ENCODE measurements at regions not wholly inside any gene's neighbourhood (a gene's known extent, or its start where the extent isn't known, plus 50 kb on each side); places are given as distances from the start of the nearest gene placed in this dataset.
"Not testable (repeated sequence)": the region's sequence is repeated elsewhere in the genome, so short reads cannot be mapped to it uniquely, and the experiment has no call there.

DNA sequence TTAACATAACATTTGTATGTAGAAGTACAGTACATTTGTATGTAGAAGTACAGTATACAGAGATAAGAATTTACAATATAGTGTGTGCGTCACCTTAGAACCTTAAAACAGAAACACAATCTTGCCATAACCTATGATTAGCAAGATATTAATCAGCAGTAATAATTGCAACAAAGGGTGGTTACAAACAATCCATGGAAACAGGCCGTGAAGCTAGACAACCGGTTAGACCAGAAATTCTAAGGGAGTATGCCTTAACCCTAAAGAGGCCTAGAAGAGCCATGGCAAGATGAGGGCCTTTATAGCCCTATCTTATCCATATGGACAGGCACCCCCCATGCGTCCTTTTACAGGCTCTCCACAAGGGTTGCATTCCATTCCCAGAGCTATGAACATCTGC lies 605.9 kb downstream of the KCNT2 start:
- not testable (repeated sequence) for DNase-seq (ENCODE audit: low spot score)

DNA sequence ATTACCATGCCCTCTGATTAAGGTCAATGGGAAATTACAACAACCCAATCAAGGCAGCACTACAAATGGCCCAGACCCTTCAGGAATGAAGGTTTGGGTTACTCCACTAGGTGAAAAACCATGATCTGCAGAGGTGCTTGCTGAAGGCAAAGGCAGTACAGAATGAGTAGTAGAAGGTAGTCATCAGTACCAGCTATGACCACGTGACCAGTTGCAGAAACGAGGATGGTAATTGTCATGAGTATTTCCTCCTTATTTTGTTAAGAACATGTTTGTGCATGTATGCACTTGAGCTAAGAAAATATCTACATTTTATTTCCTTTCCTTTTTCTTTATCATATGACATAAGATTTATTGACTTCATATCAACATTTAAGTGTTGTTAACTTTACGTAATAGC lies 607.1 kb downstream of the KCNT2 start:
- DNase-seq (ENCODE audit: low spot score) = no peak

DNA sequence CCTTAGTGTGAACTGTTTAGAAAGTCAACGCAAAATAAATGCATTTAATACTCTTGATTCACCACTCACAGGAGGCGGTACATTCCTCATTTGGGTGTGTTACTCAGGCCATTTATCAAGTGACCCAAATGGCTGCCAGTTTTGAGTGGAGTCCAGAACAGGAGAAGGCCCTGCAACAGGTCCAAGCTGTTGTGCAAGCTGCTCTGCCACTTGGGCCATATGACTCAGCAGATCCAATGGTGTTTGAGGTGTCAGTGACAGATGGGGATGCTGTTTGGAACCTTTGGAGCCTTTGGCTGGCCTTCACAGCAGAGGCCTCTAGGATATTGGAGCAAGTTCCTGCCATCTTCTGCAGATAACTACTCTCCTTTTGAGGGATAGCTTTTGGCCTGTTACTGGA lies 609.2 kb downstream of the KCNT2 start:
- no peak for DNase-seq (ENCODE audit: low spot score)

DNA sequence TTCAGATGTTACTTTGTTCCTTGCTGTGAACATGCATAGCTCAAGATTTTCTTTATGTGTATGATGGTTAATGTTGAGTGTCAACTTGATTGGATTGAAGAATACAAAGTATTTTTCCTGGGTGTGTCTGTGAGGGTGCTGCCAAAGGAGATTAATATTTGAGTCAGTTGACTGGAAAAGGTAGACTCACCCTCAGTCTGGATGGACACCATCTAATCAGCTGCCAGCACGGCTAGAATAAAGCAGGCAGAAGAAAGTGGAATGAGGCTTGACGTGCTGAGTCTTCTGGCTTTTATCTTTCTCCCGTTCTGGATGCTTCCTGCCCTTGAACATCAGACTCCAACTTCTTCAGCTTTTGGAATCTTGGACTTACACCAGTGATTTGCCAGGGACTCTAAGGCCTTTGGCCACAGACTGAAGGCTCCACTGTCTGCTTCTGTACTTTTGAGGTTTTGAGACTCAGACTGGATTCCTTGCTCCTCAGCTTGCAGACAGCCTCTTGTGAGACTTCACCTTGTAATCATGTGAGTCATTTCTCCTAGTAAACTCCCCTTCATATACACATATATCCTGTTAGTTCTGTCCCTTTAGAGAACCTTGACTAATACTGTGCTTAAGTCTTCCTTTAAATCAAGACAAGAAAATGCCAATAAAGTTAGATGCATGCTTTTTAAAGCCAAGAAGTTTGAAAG lies 626.6 kb downstream of the KCNT2 start:
- no peak for DNase-seq (ENCODE audit: low spot score)

DNA sequence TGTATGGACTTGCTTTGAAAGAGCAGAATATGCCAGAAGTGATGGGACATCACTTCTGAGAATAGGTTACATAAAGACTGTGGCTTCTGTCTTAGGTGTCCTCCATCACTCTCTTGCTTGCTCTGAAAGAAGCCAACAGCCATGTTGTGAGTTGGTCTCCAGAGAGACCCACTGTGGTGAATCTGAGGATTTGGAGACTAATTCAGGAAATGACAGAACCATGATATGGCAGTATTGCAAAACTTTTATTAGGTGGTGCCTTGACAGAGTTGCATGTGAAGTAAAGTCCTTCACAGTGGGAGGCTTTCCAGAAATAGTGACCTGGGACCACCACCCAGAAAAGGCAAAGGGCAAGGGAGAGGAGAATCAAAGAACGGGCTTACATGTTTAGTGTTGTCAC lies 628.6 kb downstream of the KCNT2 start:
- DNase-seq (ENCODE audit: low spot score) = no peak

DNA sequence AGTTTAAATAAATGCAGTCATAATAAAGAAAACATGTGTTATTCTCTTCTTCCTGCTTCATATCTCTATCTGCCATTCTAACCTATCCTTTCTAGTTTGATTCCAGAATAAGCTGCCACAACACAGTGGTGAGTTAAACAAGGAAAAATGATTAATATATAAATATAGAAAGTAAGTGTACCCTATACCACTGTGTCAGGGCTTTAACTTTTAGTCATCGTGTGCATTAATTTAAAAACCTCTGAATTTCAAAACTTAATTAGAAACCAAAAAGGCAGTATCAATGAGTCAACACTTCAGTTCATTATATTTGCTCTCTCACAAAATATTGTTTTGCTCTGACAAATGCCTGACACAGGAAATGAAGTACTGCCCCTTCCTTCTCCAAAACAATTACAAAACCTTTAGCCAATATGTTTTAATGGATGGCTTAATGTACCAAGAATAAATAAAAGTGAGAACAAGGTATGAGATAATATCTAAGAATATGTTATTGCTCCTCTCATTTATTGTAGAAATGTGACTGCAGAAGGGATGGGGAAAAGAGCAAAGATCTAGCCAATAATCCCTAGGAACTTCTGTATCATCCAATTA lies 634.8 kb downstream of the KCNT2 start:
- no peak for DNase-seq (ENCODE audit: low spot score)

DNA sequence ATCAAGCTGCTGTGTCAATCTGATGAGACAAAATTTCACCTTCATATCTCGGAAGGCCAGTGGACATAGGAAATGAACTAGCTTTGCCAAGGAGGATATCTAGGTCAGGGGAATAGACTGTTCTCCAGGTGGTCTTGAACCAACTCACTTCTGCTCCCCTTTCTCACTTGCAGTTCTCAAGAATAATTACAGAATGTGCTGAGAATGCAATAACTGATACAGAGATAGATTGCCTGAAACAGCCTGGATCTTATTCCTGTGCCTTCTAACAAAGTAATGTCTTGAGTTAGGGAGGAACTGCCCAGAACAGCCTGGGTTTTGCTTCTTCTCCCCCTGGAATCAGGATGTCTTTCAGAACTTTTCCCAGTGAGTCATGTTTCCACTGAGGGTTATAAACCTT lies 636.7 kb downstream of the KCNT2 start:
- no peak for DNase-seq (ENCODE audit: low spot score)

DNA sequence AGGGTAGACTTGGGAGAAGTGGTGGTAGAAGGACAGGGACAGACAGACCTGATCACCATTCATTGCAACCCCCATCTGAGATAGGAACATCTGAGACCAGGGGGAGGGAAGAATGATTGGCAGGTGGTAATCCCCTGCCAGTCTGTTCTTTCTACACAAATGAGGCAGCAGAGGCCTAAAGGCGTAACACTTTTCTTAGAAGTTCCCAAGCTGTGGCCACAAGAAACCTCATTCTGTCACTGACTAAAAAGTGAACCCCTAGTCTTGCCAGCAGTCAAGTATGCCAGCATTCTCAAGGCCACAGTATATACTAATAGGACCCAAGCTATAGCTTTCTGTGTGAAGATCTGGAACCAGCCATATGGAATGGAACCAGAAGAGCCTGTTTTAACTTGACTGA lies 638.0 kb downstream of the KCNT2 start:
- no peak for DNase-seq (ENCODE audit: low spot score)

DNA sequence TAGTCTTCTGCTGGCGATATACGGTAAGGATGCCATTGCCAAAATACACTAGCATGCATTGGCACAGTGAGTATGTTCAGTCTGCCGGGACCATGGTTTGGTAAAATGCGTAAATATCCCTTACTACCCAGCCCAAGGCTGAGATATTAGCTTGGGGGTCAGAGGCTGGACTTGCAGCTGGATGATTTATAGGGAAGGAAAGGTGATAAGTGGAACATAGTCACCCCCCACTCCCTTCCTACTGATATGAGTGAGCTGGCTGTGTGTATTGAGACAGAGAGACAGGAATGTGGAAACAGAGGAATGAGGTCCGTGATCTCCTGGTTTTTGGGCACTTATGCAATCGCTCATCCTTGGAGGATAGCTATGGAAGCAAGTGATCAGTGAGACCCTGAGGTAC lies 642.8 kb downstream of the KCNT2 start:
- DNase-seq (ENCODE audit: low spot score) = no peak

DNA sequence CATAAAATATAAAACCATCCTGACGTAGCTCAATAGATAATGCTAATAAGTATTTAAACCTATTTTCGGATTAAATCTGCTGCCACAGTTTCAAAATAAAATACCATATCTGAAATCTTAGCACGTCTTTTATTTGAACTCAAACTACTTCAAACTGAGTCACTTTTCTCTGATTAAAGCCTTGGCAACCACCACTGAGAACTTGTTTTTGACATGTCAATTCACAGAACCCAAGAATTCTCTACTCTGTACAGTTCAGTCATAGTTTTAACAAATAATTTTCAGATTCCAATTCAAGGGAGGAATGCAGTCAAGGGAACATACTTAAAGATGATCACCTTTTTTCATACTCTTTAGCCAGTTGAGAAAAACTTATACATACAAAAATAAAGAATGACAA lies 643.2 kb downstream of the KCNT2 start:
- no peak for DNase-seq (ENCODE audit: low spot score)

DNA sequence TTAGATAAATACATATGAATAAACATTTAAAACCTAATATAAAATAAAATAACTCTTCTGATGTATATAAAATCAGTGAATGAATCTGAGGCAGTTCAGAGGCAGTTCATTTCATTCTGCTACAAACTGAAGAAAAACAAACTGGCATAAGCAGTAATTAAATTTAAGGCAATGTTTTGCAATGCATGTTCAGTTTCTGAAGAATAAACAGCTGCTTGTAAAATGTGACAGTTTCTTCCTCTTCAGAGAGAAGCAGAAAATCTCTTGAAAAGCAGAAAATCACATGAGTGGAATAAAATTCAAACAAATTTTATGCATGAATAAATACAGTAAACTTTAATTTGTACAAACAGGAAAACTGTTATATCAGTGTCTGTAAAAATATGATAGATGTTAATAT lies 643.7 kb downstream of the KCNT2 start:
- no peak for DNase-seq (ENCODE audit: low spot score)

DNA sequence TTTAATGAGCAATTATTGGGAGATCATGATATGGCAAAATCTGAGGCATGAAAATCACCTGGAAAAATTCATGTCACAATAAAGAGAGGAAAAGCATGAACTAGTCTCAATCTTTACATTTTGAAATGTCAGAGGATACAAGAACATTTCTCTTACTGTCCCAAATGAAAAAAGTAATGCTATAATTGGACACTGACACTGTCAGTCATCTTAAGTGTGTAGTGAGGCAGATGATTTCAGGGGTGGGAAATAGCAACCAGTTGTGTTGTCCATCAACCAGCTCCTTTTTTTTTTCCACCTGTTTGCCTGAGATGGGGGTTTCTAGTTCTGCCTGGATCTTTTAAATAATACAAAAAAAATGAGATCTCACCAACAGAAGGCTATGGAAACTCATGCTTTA lies 646.2 kb downstream of the KCNT2 start:
- no peak for DNase-seq (ENCODE audit: low spot score)

DNA sequence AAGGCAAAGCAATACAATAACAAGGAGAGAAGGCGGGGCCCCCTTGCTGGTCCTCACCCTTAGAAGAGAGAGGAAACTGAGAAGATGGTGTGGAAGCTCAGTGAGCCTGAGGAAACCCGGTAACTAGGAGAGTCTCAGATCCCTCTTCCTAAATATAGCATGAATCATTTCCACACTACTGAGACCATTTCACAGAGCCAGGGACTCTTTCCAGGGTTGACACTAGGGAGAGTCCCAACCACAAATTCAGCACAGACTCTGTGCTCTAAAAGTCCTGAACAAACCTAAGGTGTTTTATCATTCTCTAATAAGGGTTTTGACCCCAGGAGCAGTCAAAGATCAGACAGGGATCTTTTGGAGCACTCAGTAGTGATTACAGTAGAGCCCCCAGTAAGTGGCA lies 647.7 kb downstream of the KCNT2 start:
- no peak for DNase-seq (ENCODE audit: low spot score)

DNA sequence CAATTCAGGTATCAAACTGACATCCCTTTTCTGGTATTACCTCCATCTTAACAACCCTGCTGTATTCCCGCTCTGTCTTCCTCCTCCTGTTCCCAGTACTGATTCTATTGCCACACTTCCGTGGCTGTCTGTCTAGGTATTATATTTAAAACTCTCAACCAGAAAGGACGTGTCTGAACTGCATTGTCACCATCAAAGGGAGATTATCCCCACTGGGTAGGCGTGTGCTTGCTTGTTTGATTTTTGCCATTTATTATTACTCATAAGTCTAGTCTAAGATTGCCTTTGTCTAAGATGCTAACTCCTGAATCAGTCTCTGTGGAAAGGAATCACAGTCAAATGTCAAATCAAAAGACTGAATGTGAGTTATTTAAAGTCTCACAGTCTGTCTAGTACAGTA lies 650.1 kb downstream of the KCNT2 start:
- no peak for DNase-seq (ENCODE audit: low spot score)

DNA sequence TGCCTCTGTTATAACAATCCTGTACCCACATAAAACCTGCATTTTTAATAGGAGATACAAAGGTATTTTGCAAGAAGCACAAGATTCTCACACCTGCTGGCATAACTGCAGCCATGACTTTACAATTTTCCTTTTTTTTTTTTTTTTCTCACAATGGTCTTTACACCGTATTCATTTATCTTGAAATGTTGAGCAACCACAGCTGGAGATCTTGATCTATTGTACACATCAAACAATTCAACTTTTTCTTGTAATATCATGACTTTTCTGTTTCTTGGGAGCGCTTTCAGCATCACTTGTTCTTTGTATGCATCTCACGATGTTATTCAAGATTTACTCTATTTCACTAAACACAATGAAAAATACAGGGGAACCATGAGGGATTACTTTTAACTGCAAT lies 651.4 kb downstream of the KCNT2 start:
- DNase-seq (ENCODE audit: low spot score) = no peak

DNA sequence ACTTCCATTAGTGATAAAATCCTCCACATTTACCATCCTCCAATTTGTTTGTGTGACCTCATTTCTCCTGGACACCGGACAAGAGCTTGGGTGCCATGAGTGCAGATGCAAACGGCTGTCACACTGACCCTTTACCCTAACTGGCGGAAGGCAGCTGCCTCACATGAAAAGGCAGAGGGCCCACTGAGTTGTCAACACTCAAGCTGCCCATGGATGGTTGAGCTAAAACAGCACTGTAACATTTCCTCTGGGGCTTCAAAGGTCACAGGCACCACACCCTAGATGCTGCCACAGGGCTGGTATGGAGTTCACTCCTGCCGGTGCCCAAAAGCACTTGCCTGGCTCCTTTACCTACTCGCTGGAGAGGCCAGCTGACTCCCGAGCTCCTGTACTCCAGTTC lies 653.4 kb downstream of the KCNT2 start:
- DNase-seq (ENCODE audit: low spot score) = no peak

DNA sequence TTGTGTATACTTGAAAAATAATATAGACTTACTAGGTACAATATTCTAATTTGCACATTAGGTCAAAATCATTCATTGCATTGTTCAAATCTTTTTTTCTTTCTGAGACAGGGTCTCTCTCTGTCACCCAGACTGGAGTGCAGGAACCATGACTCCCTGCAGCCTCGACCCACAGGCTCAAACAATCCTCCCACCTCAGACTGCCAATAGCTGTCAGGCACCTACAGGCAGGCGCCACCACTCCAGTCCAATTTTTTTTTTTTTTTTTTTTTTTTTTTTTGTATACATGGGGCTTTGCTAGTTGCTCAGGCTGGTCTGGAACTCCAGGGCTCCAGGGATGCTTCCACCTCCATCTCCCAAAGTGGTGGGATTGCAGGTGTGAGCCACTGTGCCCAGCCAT lies 656.9 kb downstream of the KCNT2 start:
- no peak for DNase-seq (ENCODE audit: low spot score)

DNA sequence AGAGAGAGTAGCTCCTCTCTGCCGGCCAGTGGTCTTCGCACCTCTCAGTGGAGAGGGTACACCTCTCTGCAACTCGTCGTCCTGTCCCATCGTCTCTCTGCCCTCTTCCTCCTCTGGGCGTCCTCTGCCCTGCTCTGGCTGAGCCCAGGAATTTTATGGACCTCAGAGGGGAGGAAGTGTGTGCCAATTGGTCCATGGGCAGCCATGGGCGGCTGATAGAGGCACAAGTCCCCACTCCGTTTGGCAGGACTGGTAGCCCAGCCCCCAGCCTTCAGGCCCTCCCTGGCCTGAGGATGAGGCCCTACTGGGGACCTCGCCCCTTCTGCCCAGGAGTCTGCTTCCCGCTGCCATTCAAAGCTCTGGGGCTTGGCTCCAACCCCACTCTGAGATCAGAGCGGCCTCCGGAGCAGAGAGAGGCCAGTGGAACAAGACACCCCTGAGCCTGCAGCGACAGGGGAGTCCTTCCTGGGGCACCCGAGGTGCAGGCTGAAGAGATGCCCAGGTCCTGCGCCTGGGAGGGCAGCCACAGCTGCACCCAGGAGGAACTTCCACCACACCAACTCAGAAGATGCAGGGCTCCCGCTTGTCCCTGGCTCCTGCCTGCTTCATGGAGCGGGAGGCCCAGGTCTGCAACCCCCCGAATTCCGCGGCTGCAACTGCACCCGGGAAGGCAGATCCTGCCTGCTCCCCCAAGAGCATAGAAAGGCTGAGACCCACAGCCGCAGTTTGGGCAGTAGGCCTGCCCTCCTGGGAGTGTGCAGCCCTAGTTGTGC lies 659.9 kb downstream of the KCNT2 start:
- no peak for DNase-seq (ENCODE audit: low spot score)

DNA sequence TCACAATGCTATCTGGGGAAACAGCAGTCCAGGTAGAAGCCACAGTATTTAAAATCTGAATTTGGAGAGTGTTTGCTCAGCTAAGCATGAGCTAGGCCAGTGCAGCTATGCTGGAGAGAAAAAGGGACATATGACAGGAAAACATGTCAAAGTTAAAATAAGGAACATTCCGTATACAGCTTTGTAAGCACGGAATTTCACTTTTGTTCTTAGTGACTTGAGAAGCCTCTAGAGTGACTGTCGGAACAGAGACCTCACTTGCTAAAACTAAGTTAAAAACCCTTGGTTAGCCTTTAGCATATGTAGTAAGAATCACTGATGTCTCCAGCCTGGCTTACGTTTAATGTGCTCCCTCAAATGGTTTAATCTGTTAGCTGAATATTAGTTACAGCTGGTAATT lies 661.7 kb downstream of the KCNT2 start:
- DNase-seq (ENCODE audit: low spot score) = no peak

DNA sequence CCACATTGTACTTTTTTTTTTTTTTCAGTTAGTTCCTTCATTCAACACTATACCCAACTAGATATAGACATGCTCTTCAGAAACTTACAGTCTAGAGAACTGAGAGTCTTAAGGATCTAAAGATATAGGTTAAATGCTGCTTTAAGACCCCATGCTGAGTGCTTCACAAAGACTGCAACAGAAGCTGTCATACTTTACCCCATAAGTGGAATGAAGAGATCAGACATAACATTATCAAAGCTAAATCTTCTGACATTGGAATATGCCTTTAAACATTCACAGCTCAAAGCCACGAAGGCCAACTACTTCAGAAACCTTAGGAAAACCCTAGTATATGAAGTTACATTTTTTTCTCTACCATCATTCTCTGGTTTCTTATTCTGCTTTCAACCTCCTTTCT lies 666.4 kb downstream of the KCNT2 start:
- no peak for DNase-seq (ENCODE audit: low spot score)

DNA sequence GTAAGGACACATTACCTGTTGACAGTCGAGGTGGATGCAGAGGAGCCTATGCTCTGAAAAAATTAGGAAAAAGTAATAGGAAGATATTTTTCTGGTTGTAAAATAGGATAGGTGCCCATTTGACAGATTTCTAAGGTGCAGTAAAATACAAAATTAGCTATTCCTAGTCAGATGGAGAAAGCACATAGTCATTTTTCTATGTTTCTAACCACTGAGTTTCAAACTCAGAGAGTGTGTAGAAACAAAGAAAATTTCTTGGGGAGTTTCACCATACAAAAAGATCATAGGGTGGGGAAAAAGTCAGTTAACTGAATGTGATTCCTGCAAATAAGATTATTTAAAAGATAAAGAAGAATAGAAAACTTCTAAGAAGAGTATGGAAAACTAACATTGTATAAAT lies 666.9 kb downstream of the KCNT2 start:
- DNase-seq (ENCODE audit: low spot score) = no peak

DNA sequence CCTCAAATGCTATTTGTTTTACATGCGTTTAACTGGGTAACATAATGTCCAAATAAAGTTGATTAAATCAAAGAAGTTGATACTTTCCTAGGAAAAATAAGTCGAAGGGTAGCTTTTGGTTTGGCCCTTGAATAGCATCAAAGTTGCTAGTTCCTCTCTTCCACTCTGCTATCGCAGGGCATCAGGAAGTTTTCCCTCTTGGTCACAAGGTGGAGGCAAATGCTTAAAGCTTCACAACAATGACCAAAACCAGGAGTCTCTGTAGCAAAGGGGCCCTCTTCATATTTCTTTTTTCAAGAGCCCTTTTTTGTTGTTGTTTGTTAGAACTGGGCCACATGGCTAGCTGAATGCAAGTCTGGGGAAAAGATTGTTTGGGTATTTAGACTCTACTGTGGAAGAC lies 668.4 kb downstream of the KCNT2 start:
- DNase-seq (ENCODE audit: low spot score) = no peak

DNA sequence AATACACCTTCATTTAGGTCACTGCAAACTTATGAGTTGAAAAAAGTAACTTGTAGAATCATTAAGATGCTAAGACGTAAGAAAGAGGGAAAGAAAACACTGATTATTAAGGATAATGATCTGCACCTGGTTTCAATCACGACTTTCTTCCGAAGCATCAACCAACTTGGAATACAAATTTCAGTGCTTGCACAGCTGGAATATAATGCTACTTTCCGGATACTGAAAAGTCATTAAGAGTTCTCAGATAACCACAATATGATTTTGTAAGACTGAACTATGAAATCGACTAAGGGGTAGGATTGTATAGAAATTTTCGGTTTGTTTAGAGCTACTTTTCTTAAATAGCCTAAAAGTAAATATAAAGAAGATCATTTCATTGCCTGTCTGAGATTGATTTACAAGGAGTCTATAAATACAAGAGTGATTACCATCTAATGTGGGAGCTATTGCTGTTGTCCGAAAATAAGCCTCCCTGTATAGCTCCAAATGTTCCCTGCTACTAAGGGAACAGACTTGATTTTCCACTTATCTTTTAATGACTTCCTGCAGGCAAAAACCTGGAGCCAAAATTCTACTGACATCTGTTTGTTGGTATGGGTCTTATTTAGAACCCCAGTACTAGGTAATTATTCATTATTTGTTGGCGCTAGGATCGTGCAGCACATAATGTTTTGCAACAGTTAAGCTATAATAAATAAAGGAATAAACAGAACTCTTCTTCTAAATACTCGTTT lies 673.3 kb downstream of the KCNT2 start:
- no peak for DNase-seq (ENCODE audit: low spot score)
